GM21717 (cell line): ENCODE measurements at regions not wholly inside any gene's neighbourhood (a gene's known extent, or its start where the extent isn't known, plus 50 kb on each side); places are given as distances from the start of the nearest gene placed in this dataset.

ENCODE experiments used
- ATAC-seq: cut with Tn5 transposase; IDR thresholded peaks from one replicate; pipeline ENCODE4 v1.9.1; 2021; ENCODE audit warnings: mild to moderate bottlenecking, moderate library complexity; ENCODE audit not compliant: unreplicated experiment

- ATAC-seq: no peak
Observed at GRCh38 chr2:221334481-221335218, 237.5 kb downstream of the EPHA4 start.

- ATAC-seq: no peak
Observed at GRCh38 chr2:221335219-221335752, 236.8 kb downstream of the EPHA4 start.

DNA sequence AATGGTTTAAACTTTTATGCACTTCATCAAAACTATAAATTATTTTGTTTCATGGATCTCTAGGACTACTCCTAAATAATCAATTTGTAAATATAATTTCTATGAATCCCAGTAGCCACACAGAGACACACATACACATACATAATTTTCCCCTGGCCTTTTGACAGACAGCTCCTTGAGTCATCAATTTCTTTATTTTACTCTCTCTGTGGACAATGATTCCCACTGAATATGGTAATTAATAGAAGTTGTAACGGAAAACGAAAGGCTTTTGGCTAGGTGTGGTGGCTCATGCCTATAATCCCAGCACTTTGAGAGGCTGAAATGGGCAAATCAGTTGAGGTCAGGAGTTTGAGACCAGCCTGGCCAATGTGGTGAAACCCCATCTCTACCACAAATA is 235.1 kb downstream of the EPHA4 start:
- ATAC-seq: no peak

- ATAC-seq: no peak
Observed at GRCh38 chr2:221337957-221338685, 234.0 kb downstream of the EPHA4 start.

DNA sequence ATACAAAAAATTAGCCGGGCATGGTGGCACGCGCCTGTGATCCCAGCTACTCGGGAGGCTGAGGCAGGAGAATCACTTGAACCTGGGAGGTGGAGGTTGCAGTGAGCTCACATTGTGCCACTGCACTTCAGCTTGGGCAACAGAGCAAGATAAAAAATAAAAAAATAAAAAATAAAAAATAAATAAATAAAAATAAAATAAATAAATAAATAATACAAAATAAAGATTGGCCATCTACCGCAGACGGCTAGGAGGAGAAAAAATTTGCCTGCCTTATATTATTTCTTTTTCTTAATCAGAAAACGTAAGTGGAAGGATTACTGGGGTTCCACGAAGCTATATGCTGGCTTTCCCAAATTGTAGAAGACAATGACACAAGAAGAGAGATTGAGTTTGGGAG is 229.7 kb downstream of the EPHA4 start:
- ATAC-seq: no peak

GRCh38 chr2:221343524-221343923 is 228.6 kb downstream of the EPHA4 start:
- no peak for ATAC-seq

GRCh38 chr2:221345516-221345915 is 226.6 kb downstream of the EPHA4 start:
- no peak for ATAC-seq

GRCh38 chr2:221346411-221346810 is 225.7 kb downstream of the EPHA4 start:
- ATAC-seq: no peak

DNA sequence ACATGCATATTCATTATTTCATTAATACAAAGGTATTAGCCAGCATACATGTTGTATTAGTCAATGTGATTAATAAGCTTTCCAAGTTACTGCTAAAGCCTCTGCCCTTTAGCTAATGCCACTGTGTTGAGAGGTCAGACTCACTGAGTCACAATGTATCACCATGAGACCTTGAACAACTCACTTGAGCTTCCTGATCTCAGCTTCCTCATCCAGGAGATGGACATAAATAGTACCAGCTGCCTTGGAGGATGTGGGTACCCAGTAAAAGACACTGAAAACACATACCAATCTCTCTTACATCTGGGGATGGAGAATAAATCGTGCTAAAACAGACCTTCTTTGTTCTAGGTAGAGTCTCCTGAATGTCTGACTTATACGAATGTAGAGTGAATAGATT is 224.6 kb downstream of the EPHA4 start:
- no peak for ATAC-seq

GRCh38 chr2:221350616-221351015 is 221.5 kb downstream of the EPHA4 start:
- no peak for ATAC-seq

GRCh38 chr2:221353201-221353600 is 218.9 kb downstream of the EPHA4 start:
- ATAC-seq: no peak

- ATAC-seq: no peak
Observed at GRCh38 chr2:221360312-221360711, 211.8 kb downstream of the EPHA4 start.

GRCh38 chr2:221360742-221361141 is 211.4 kb downstream of the EPHA4 start:
- no peak for ATAC-seq

- no peak for ATAC-seq
Observed at GRCh38 chr2:221361633-221362032, 210.5 kb downstream of the EPHA4 start.

- ATAC-seq: no peak
Observed at GRCh38 chr2:221364672-221365071, 207.4 kb downstream of the EPHA4 start.
